Karpas-422 (cell line): ENCODE measurements at regions not wholly inside any gene's neighbourhood (a gene's known extent, or its start where the extent isn't known, plus 50 kb on each side); places are given as distances from the start of the nearest gene placed in this dataset.
"Not testable (repeated sequence)": the region's sequence is repeated elsewhere in the genome, so short reads cannot be mapped to it uniquely, and the experiment has no call there.

ENCODE experiments used
- DNase-seq: peaks from one replicate; pipeline ENCODE4 v3.0.0-alpha.2; 2015
- H2AFZ ChIP-seq: fragments of 200-600 bp; sonication (generic); 2 replicates; pipeline ENCODE4 v1.6.1; 2014; ENCODE audit warnings: antibody characterized with exemption, low read length, mixed read lengths
- H3K27ac ChIP-seq: fragments of 200-600 bp; sonication (generic); 2 replicates; pipeline ENCODE4 v1.5.1; 2014; ENCODE audit warnings: mild to moderate bottlenecking, low read length, moderate library complexity
- H3K27me3 ChIP-seq: fragments of 200-600 bp; sonication (generic); 2 replicates; pipeline ENCODE4 v1.6.1; 2014; ENCODE audit warnings: low read length, mixed read lengths
- H3K36me3 ChIP-seq: fragments of 200-600 bp; sonication (generic); 2 replicates; pipeline ENCODE4 v1.6.1; 2014; ENCODE audit warnings: low read length, mixed read lengths; ENCODE audit not compliant: insufficient read depth
- H3K4me1 ChIP-seq: fragments of 200-600 bp; sonication (generic); 2 replicates; pipeline ENCODE4 v1.6.1; 2014; ENCODE audit warnings: mild to moderate bottlenecking, low read length, mixed read lengths
- H3K4me2 ChIP-seq: fragments of 200-600 bp; sonication (generic); 2 replicates; pipeline ENCODE4 v1.6.1; 2014; ENCODE audit warnings: low read length, low read depth, mild to moderate bottlenecking; ENCODE audit not compliant: poor library complexity, severe bottlenecking
- H3K4me3 ChIP-seq: fragments of 200-600 bp; sonication (generic); 2 replicates; pipeline ENCODE4 v1.5.1; 2014; ENCODE audit warnings: mild to moderate bottlenecking, antibody characterized with exemption, low read length, mixed read lengths
- H3K79me2 ChIP-seq: fragments of 200-600 bp; sonication (generic); 2 replicates; pipeline ENCODE4 v1.6.1; 2014; ENCODE audit warnings: mild to moderate bottlenecking, low read length, mixed read lengths
- H3K9ac ChIP-seq: fragments of 200-600 bp; sonication (generic); 2 replicates; pipeline ENCODE4 v1.6.0; 2014; ENCODE audit warnings: low read length
- H3K9me2 ChIP-seq: fragments of 200-600 bp; sonication (generic), shearing (Covaris generic); replicated peaks from 2 replicates; pipeline ENCODE4 v1.6.0; 2014; ENCODE audit warnings: mild to moderate bottlenecking, low read length, moderate library complexity; ENCODE audit not compliant: insufficient read depth
- H3K9me3 ChIP-seq: fragments of 300-700, 200-600 bp; sonication (generic); 2 replicates; pipeline ENCODE4 v1.6.1; 2014; ENCODE audit warnings: low read length, mixed read lengths
- H4K20me1 ChIP-seq: fragments of 200-600 bp; sonication (generic); 2 replicates; pipeline ENCODE4 v1.6.1; 2014; ENCODE audit warnings: mild to moderate bottlenecking, antibody characterized with exemption, low read length, low read depth; ENCODE audit not compliant: insufficient read depth

GRCh38 chr2:133675-134593 lies 87.6 kb upstream of the FAM110C start:
- Histone ChIP-seq H3K9me3 (no peaks in the 10 kb centered on the region), H3K4me2 (no peak overlapping the region)

DNA sequence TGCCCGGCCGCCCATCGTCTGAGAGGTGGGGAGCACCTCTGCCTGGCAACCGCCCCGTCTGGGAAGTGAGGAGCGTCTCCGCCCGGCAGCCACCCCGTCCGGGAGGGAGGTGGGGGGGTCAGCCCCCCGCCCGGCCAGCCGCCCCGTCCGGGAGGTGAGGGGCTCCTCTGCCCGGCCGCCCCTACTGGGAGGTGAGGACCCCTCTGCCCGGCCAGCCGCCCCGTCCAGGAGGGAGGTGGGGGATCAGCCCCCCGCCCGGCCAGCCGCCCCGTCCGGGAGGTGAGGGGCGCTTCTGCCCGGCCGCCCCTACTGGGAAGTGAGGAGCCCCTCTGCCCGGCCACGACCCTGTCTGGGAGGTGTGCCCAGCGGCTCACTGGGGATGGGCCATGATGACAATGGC lies 80.5 kb upstream of the FAM110C start:
- H3K4me1 ChIP-seq, H3K9me2 ChIP-seq, DNase-seq: not testable (repeated sequence)

More at GRCh38 chr2:133675-134593, 87.6 kb upstream of the FAM110C start:
- no peak overlapping the region for H2AFZ ChIP-seq
- H3K36me3 ChIP-seq, result no peaks in the 10 kb centered on the region
- no peaks in the 10 kb centered on the region for H3K4me1 ChIP-seq
- no peaks in the 10 kb centered on the region for H3K79me2 ChIP-seq
- H3K27me3 ChIP-seq, result no peaks in the 10 kb centered on the region
- no peaks in the 10 kb centered on the region for H4K20me1 ChIP-seq
- no peak overlapping the region for H3K27ac ChIP-seq
- no peak overlapping the region for H3K4me3 ChIP-seq
- no peaks in the 10 kb centered on the region for H3K9me2 ChIP-seq
- DNase-seq, result no peak
- H3K9ac ChIP-seq, result no peak overlapping the region

GRCh38 chr2:124241-124880 lies 78.1 kb upstream of the FAM110C start:
- H3K79me2 ChIP-seq, result no peaks in the 10 kb centered on the region
- no peaks in the 10 kb centered on the region for H3K9me3 ChIP-seq
- no peak for DNase-seq
- no peak overlapping the region for H3K9ac ChIP-seq
- no peaks in the 10 kb centered on the region for H3K36me3 ChIP-seq
- no peak overlapping the region for H2AFZ ChIP-seq
- no peaks in the 10 kb centered on the region for H3K27me3 ChIP-seq
- H3K27ac ChIP-seq, result no peak overlapping the region
- no peaks in the 10 kb centered on the region for H3K4me1 ChIP-seq
- no peaks in the 10 kb centered on the region for H4K20me1 ChIP-seq
- no peak overlapping the region for H3K4me2 ChIP-seq
- no peaks in the 10 kb centered on the region for H3K9me2 ChIP-seq
- H3K4me3 ChIP-seq, result no peak overlapping the region

More for the DNA sequence above, 80.5 kb upstream of the FAM110C start:
- not testable (repeated sequence) for H3K4me3 ChIP-seq, H3K9ac ChIP-seq, H3K36me3 ChIP-seq, H3K27me3 ChIP-seq, H2AFZ ChIP-seq, H4K20me1 ChIP-seq, H3K4me2 ChIP-seq, H3K79me2 ChIP-seq, H3K9me3 ChIP-seq, H3K27ac ChIP-seq

DNA sequence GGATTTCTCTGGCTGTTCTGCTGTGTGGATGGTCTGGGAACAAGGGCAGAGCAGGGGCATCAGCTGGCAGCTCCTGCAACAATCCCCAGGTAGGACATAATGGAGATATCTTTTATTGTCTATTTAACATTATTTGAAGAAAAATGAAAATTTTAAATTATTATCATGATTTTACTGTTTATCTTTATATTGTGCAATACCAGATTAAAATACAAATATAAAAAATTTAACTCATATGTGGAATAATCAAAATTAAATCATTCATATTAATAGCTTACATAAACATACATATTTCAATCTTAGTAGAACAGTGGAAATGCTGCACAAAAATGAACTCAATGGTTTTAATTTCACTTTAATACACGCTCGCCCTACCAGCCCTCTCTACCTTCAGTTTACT lies 70.6 kb upstream of the FAM110C start:
- no peaks in the 10 kb centered on the region for H3K27me3 ChIP-seq
- H4K20me1 ChIP-seq, result no peaks in the 10 kb centered on the region
- H3K9me2 ChIP-seq, result no peaks in the 10 kb centered on the region
- no peak overlapping the region for H3K4me3 ChIP-seq
- no peak overlapping the region for H3K9ac ChIP-seq
- no peaks in the 10 kb centered on the region for H3K79me2 ChIP-seq
- no peak overlapping the region for H3K27ac ChIP-seq
- no peaks in the 10 kb centered on the region for H3K36me3 ChIP-seq
- H2AFZ ChIP-seq, result no peak overlapping the region
- no peak overlapping the region for H3K4me2 ChIP-seq
- H3K9me3 ChIP-seq, result no peaks in the 10 kb centered on the region
- no peak for DNase-seq
- no peaks in the 10 kb centered on the region for H3K4me1 ChIP-seq

- H3K4me2 ChIP-seq, result no peak overlapping the region
- no peak overlapping the region for H2AFZ ChIP-seq
- no peaks in the 10 kb centered on the region for H3K9me3 ChIP-seq
- H4K20me1 ChIP-seq, result no peaks in the 10 kb centered on the region
- no peak overlapping the region for H3K4me3 ChIP-seq
- no peaks in the 10 kb centered on the region for H3K4me1 ChIP-seq
- H3K27me3 ChIP-seq, result no peaks in the 10 kb centered on the region
- no peaks in the 10 kb centered on the region for H3K36me3 ChIP-seq
- H3K9me2 ChIP-seq, result no peaks in the 10 kb centered on the region
- H3K79me2 ChIP-seq, result no peaks in the 10 kb centered on the region
- H3K9ac ChIP-seq, result no peak overlapping the region
- no peak for DNase-seq
- no peak overlapping the region for H3K27ac ChIP-seq
These were observed 69.0 kb upstream of the FAM110C start for GRCh38 chr2:115303-115702.

DNA sequence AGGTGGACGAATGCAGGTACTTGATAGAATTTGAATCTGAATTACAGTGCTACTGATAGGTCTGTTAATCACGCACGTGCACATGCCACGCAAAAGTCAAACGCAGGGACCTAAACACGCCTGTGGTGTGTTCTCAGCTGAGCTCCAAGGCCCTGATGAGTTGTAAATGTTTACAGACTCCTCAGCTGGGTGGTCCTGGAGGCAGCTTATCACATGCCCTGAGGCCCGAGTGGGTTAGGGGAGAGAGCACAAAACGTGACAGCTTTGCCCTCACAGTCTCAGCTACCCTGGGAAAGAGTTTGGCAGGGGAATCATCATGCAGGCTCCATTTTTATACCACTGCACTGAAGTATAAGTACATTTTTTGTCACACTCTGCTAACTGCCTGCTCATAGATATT lies 68.3 kb upstream of the FAM110C start:
- no peak overlapping the region for H3K4me2 ChIP-seq
- H3K4me3 ChIP-seq, result no peak overlapping the region
- no peaks in the 10 kb centered on the region for H3K4me1 ChIP-seq
- no peaks in the 10 kb centered on the region for H4K20me1 ChIP-seq
- no peaks in the 10 kb centered on the region for H3K9me2 ChIP-seq
- no peaks in the 10 kb centered on the region for H3K79me2 ChIP-seq
- DNase-seq, result no peak
- no peaks in the 10 kb centered on the region for H3K9me3 ChIP-seq
- no peak overlapping the region for H2AFZ ChIP-seq
- no peak overlapping the region for H3K27ac ChIP-seq
- H3K9ac ChIP-seq, result no peak overlapping the region
- H3K36me3 ChIP-seq, result no peaks in the 10 kb centered on the region
- no peaks in the 10 kb centered on the region for H3K27me3 ChIP-seq

DNA sequence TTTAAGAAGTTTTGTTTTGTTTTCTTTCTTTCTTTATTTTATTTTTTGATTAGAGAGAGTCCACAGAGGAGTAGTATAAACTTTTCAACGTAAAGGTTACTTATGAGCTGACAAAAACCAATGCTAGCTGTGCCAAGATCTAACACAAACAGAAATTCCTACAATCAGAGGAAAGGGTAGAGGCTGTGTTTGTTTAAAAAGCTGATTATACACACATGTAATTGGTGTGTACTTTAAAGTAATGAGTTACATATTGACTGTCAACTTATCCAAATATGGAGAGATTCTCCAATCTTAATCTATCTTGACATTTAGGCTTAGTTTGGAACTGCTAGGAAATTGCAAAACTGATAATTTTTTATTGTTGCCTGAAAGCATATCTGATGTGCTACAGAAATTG lies 63.7 kb upstream of the FAM110C start:
- no peak overlapping the region for H3K4me2 ChIP-seq
- H3K36me3 ChIP-seq, result no peaks in the 10 kb centered on the region
- no peaks in the 10 kb centered on the region for H3K27me3 ChIP-seq
- H3K9ac ChIP-seq, result no peak overlapping the region
- no peak overlapping the region for H2AFZ ChIP-seq
- H3K4me1 ChIP-seq, result no peaks in the 10 kb centered on the region
- H4K20me1 ChIP-seq, result no peaks in the 10 kb centered on the region
- H3K9me3 ChIP-seq, result 0 out of 2 replicates have a peak, but pooled peaks cover 3% of the 10 kb centered on the region
- no peaks in the 10 kb centered on the region for H3K79me2 ChIP-seq
- H3K27ac ChIP-seq, result no peak overlapping the region
- no peak overlapping the region for H3K4me3 ChIP-seq
- DNase-seq, result no peak
- H3K9me2 ChIP-seq, result no peaks in the 10 kb centered on the region

GRCh38 chr2:108920-109809 lies 62.9 kb upstream of the FAM110C start:
- H3K79me2 ChIP-seq, result no peaks in the 10 kb centered on the region
- H3K9me2 ChIP-seq, result no peaks in the 10 kb centered on the region
- H3K27me3 ChIP-seq, result no peaks in the 10 kb centered on the region
- no peak overlapping the region for H3K4me2 ChIP-seq
- no peak overlapping the region for H3K9ac ChIP-seq
- H3K4me3 ChIP-seq, result no peak overlapping the region
- DNase-seq, result no peak
- H3K27ac ChIP-seq, result no peak overlapping the region
- H3K4me1 ChIP-seq, result no peaks in the 10 kb centered on the region
- H3K36me3 ChIP-seq, result no peaks in the 10 kb centered on the region
- no peak overlapping the region for H2AFZ ChIP-seq
- H3K9me3 ChIP-seq, result 0 out of 2 replicates have a peak, but pooled peaks cover 3% of the 10 kb centered on the region
- no peaks in the 10 kb centered on the region for H4K20me1 ChIP-seq
